GM12865 (cell line): ENCODE measurements at regions not wholly inside any gene's neighbourhood (a gene's known extent, or its start where the extent isn't known, plus 50 kb on each side); places are given as distances from the start of the nearest gene placed in this dataset.

Experiments used
- DNase-seq: peaks from one replicate; pipeline ENCODE4 v3.0.0; 2010; ENCODE audit warnings: low read depth
- H3K4me3 ChIP-seq: 2 replicates; pipeline ENCODE4 v1.5.1; 2011; ENCODE audit warnings: mild to moderate bottlenecking, low read depth, low read length, control low read depth
- CTCF ChIP-seq: IDR thresholded peaks from 2 replicates; pipeline ENCODE4 v1.5.1; 2011; ENCODE audit warnings: low read length, control low read depth, low read depth, inconsistent platforms; ENCODE audit not compliant: insufficient read depth; ENCODE audit errors: missing control alignments

- DNase-seq, result no peak
- no peak overlapping the region for H3K4me3 ChIP-seq
- TF ChIP-seq CTCF, result no peak
These were observed 205.1 kb upstream of the RGMA start for GRCh38 chr15:93294066-93294465.

- TF ChIP-seq CTCF, result no peak
- DNase-seq, result no peak
- H3K4me3 ChIP-seq, result no peak overlapping the region
These were observed 202.4 kb upstream of the RGMA start for GRCh38 chr15:93291380-93291779.

GRCh38 chr15:93290618-93290946 is 201.6 kb upstream of the RGMA start:
- no peak for TF ChIP-seq CTCF
- no peak for DNase-seq

GRCh38 chr15:93289941-93290617 is 201.1 kb upstream of the RGMA start:
- no peak overlapping the region for H3K4me3 ChIP-seq
- TF ChIP-seq CTCF, result no peak
- DNase-seq, result no peak

More at GRCh38 chr15:93290618-93290946, 201.6 kb upstream of the RGMA start:
- H3K4me3 ChIP-seq, result no peak overlapping the region

GRCh38 chr15:93288728-93289294 is 199.8 kb upstream of the RGMA start:
- no peak overlapping the region for H3K4me3 ChIP-seq
- no peak for DNase-seq
- no peak for TF ChIP-seq CTCF

GRCh38 chr15:93286446-93286845 is 197.4 kb upstream of the RGMA start:
- no peak for DNase-seq
- no peak for TF ChIP-seq CTCF
- no peak overlapping the region for H3K4me3 ChIP-seq

GRCh38 chr15:93283854-93284253 is 194.8 kb upstream of the RGMA start:
- DNase-seq, result no peak
- no peak for TF ChIP-seq CTCF
- H3K4me3 ChIP-seq, result no peak overlapping the region
